Left colon (tissue), 2 donors: ENCODE measurements at regions not wholly inside any gene's neighbourhood (a gene's known extent, or its start where the extent isn't known, plus 50 kb on each side); places are given as distances from the start of the nearest gene placed in this dataset.
"Not testable (repeated sequence)": the region's sequence is repeated elsewhere in the genome, so short reads cannot be mapped to it uniquely, and the experiment has no call there.

Experiments
- ATAC-seq: fragments of 200-7000 bp; cut with Tn5 transposase; one replicate; pipeline ENCODE4 v1.9.1; 2020; ENCODE audit warnings: mild to moderate bottlenecking, moderate library complexity
- DNase-seq, 2 donors: peaks; one replicate each; pipeline ENCODE4 v3.0.0-alpha.2; 2020
- intact Hi-C, 2 donors: fragments of 100-400 bp; cut with DNase I in 1 of 2; cut with micrococcal nuclease in 1 of 2; formaldehyde crosslinking; loops; one replicate each; pipeline versions ENCODE4 v1.11.2 to v1.14.0; 2022; cut with DNase I, micrococcal nuclease
- donor health status: DM: no; HTN: no; CAD: no.
- donor health status: DM: yes; HTN: yes; CAD: no.

GRCh38 chrX:136975684-136976470 is 57.9 kb downstream of the GPR101 start:
- intact Hi-C loops, result no loop called here
- ATAC-seq, result no peak
- DNase-seq, result no peak

- intact Hi-C loops, result no loop called here
- no peak for ATAC-seq
- DNase-seq, result no peak
These were observed 65.8 kb downstream of the GPR101 start for GRCh38 chrX:136967966-136968365.

- intact Hi-C loops, result no loop called here
- ATAC-seq (no peak), DNase-seq (no peak)
These were observed 69.8 kb downstream of the GPR101 start for GRCh38 chrX:136963973-136964372.

GRCh38 chrX:136961594-136962135 is 72.1 kb downstream of the GPR101 start:
- intact Hi-C loops, result no loop called here
- DNase-seq (no peak), ATAC-seq (no peak)

DNA sequence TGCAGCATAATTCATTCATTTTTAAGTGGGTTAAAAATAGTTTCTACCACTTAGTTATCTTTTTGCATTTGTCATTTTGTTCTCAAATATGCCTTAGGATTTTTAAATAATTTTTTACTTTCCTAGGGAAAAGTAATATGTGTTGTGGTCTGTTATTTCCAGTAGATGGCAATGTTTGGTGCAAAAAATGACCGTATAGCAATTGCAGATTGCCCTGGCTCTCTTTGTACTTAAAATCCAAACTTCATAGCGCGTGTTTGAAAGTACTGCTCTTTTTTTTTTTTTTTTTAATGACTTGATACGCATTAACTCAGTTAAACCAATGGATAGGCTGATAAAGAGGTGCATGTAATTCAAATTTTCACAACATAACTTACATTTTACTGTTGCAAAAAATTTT is 74.4 kb upstream of the RBMX start:
- ATAC-seq (peak; percentile 58), DNase-seq (no peak)
- intact Hi-C loops, result no loop called here

GRCh38 chrX:136953867-136954787 is 73.6 kb upstream of the RBMX start:
- intact Hi-C loops, result no loop called here
- ATAC-seq (peak; percentile 83), DNase-seq (peak; percentile 60 to 74)

DNA sequence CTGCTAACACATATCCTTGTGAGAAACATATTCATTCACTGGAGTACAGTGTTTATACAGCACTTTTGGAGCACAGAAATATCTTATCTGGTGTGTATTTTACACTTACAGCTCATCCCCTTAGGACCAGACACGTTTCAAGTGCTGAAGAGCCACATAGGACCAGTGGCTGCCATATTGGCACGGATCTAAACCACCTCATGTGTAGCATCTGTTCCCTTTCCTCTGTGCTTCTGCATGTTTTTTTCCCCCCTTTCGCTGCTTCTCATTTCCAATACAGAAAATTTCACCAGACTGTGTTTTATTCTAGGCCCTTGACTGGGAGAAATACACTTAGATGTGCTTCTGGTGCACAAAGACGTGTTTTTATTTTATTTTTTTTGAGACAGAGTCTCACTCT is 69.7 kb upstream of the RBMX start:
- ATAC-seq (no peak), DNase-seq (no peak)
- intact Hi-C loops, result no loop called here

DNA sequence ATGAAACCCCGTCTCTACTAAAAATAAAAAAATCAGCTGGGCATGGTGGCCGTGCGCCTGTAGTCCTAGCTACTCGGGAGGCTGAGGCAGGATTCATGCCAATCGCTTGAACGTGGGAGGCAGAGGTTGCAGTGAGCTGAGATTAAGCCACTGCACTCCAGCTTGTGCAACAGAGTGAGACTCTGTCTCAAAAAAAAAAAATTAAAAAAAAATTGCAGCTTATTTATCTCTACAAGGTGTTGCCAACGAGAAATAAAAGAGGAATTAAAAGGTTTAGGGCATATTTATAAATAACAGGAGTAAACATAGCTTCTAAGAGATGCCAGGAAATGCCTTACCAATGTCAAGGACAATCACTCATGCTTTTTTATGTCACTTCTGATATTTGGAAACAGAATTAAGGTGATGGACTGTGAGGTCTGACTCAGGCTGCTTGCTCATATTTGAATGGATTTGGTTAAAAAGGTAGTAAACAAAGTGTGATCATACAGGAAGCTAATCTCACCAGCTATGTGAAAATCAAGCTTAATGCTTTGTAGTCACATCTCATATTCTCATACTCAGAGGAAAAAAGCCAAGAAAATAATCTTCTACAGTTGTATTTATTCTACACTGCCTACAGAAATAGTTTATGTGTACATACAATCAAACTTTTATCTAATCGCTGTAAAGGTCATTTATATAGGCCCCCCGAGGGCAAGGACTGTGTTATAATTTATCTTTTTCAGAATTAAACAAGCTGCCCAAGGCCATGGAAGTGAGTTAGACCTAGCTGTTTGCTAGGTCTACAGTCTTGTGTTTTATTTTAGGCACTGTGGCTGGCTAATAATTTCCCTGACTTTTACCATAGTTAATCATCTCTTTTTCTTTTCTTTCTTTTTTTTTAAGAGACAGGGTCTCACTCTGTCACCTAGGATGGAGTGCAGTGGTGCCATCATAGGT is 61.1 kb upstream of the RBMX start:
- DNase-seq, result no peak
- intact Hi-C loops, result no loop called here
- ATAC-seq, result no peak

GRCh38 chrX:136936183-136936549 is 55.6 kb upstream of the RBMX start:
- intact Hi-C loops, result no loop called here
- ATAC-seq, result no peak
- DNase-seq, result no peak

GRCh38 chrX:136935533-136936182 is 55.1 kb upstream of the RBMX start:
- DNase-seq, ATAC-seq, intact Hi-C loops: not testable (repeated sequence)

GRCh38 chrX:136934652-136935051 is 54.1 kb upstream of the RBMX start:
- DNase-seq, ATAC-seq, intact Hi-C loops: not testable (repeated sequence)

DNA sequence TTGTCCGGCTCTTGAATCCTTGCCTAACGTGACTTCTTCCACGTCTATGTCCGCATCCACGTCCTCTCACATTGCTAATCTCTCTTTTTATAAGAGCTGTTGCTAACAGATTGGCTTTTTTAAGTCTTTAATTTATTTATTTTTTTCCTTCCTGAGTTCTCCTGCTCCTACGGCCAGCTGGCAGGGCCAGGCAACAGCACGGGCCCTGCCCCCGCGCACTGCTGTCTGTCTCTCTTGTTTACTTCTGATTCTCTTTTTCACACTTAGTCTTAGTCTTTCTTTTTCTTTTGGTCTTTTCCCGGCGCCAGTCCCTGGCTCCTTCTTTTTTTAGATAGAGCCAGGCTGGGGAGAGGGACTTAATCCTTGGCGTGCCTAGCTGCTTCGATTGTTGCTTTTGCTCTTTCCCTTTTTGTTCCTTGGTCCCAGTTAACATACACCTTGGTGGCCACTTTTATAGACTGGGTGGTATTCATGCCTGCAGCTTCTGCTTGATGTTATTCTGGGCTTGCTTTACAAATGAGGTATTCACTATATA is 53.2 kb upstream of the RBMX start:
- no peak for DNase-seq
- ATAC-seq, result no peak
- intact Hi-C loops, result no loop called here

DNA sequence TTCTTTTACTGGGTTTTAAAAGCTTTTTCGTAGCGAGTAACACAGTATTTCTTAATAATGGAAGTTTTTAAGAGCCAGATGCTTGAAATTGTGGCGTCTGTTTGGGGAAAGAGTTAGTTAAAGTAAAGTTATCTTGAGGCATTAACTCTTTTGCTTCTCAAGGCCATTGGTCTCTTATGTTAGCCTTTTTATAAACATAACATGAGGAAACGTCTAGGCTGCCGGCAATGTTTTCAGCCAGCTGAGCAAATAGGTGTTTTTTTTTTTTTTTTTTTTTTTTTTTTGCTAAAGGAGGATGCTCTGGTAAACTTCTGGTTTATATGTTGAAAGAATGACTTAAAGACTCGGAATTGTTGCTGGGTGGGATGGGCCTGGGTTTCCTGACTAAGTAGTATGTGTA is 51.1 kb upstream of the RBMX start:
- ATAC-seq (no peak), DNase-seq (no peak)
- intact Hi-C loops, result no loop called here
